ENCODE measurements at regions not wholly inside any gene's neighbourhood (a gene's known extent, or its start where the extent isn't known, plus 50 kb on each side); places are given as distances from the start of the nearest gene placed in this dataset.

- Histone ChIP-seq H3K9ac (ENCODE audit: insufficient read depth, low read length, poor library complexity, severe bottlenecking) (no peak overlapping the region), H3K4me2 (replicated peaks; ENCODE audit: extremely low read depth, low read length, poor library complexity, severe bottlenecking) (no peak overlapping the region), H3K4me3 (replicated peaks in 1 of 3; ENCODE audit: low read depth in 2 of 3, low read length in 3 of 3) (no peak overlapping the region), H3K79me2 (ENCODE audit: insufficient read depth, low read length) (no peaks in the 10 kb centered on the region), H3K36me3 (replicated peaks in 1 of 2; ENCODE audit: control insufficient read depth in 1 of 2, insufficient read depth in 2 of 2, low read length in 2 of 2) (no peaks in the 10 kb centered on the region), H4K20me1 (ENCODE audit: insufficient read depth, low read length) (no peaks in the 10 kb centered on the region), H3K27ac (ENCODE audit: low read depth in 1 of 2, low read length in 2 of 2) (no peak overlapping the region), H3K9me3 (replicated peaks in 1 of 2; ENCODE audit: control insufficient read depth in 1 of 2, insufficient read depth in 1 of 2, low read length in 2 of 2) (no peaks in the 10 kb centered on the region), H2AFZ (ENCODE audit: insufficient read depth, low read depth, low read length, poor library complexity, severe bottlenecking) (no peak overlapping the region), H3K27me3 (ENCODE audit: control insufficient read depth in 2 of 2, insufficient read depth in 2 of 2, low read length in 2 of 2) (no peaks in the 10 kb centered on the region), H3K4me1 (ENCODE audit: control insufficient read depth in 1 of 2, insufficient read depth in 2 of 2, low read length in 2 of 2) (no peaks in the 10 kb centered on the region)
- 83% methylated on average over 1 of the region's 3 CpGs for WGBS (ENCODE audit: insufficient coverage)
- Mint-ChIP-seq H3K36me3 (no peaks in the 10 kb centered on the region), H3K4me3 (no peak overlapping the region), H3K27ac (no peak overlapping the region), H3K9me3 (peaks cover 0 to 3% (median 0%) of the 10 kb centered on the region in 7 donors), H3K4me1 (no peaks in the 10 kb centered on the region), H3K27me3 (ENCODE audit: low read depth in 3 of 3) (no peaks in the 10 kb centered on the region)
- TF ChIP-seq CTCF (IDR thresholded peaks at IDR 0.05) = no peak
- DNase-seq = no peak
- intact Hi-C loops (cut with micrococcal nuclease) = no loop called here
These were observed 317.1 kb upstream of the FERMT1 start for GRCh38 chr20:6439737-6440442.

GRCh38 chr20:6434131-6434530 lies 311.3 kb upstream of the FERMT1 start:
- Histone ChIP-seq H3K9ac (ENCODE audit: insufficient read depth, low read length, poor library complexity, severe bottlenecking) (no peak overlapping the region), H2AFZ (ENCODE audit: insufficient read depth, low read depth, low read length, poor library complexity, severe bottlenecking) (no peak overlapping the region), H3K36me3 (replicated peaks in 1 of 2; ENCODE audit: control insufficient read depth in 1 of 2, insufficient read depth in 2 of 2, low read length in 2 of 2) (no peaks in the 10 kb centered on the region), H3K4me2 (replicated peaks; ENCODE audit: extremely low read depth, low read length, poor library complexity, severe bottlenecking) (no peak overlapping the region), H3K4me3 (replicated peaks in 1 of 3; ENCODE audit: low read depth in 2 of 3, low read length in 3 of 3) (no peak overlapping the region), H3K9me3 (replicated peaks in 1 of 2; ENCODE audit: control insufficient read depth in 1 of 2, insufficient read depth in 1 of 2, low read length in 2 of 2) (no peaks in the 10 kb centered on the region), H3K4me1 (ENCODE audit: control insufficient read depth in 1 of 2, insufficient read depth in 2 of 2, low read length in 2 of 2) (no peaks in the 10 kb centered on the region), H3K27ac (ENCODE audit: low read depth in 1 of 2, low read length in 2 of 2) (no peak overlapping the region), H3K79me2 (ENCODE audit: insufficient read depth, low read length) (no peaks in the 10 kb centered on the region), H3K27me3 (ENCODE audit: control insufficient read depth in 2 of 2, insufficient read depth in 2 of 2, low read length in 2 of 2) (no peaks in the 10 kb centered on the region), H4K20me1 (ENCODE audit: insufficient read depth, low read length) (no peaks in the 10 kb centered on the region)
- no peak overlapping the region for H3K27ac Mint-ChIP-seq
- H3K4me1 Mint-ChIP-seq = no peaks in the 10 kb centered on the region
- TF ChIP-seq CTCF (IDR thresholded peaks at IDR 0.05) = no peak
- intact Hi-C loops (cut with micrococcal nuclease) = no loop called here
- no peak for DNase-seq
- no peaks in the 10 kb centered on the region for H3K36me3 Mint-ChIP-seq
- WGBS (ENCODE audit: insufficient coverage) = no CpG with 5 or more reads among the region's 2 CpGs
- H3K9me3 Mint-ChIP-seq = peaks cover 0 to 3% (median 0%) of the 10 kb centered on the region in 7 donors
- H3K27me3 Mint-ChIP-seq (ENCODE audit: low read depth in 3 of 3) = peaks cover 3% of the 10 kb centered on the region in 3 donors
- H3K4me3 Mint-ChIP-seq = no peak overlapping the region

Measured in CD14-positive monocyte (primary cell).